GM18511 (cell line): ENCODE measurements at regions not wholly inside any gene's neighbourhood (a gene's known extent, or its start where the extent isn't known, plus 50 kb on each side); places are given as distances from the start of the nearest gene placed in this dataset.
"Not testable (repeated sequence)": the region's sequence is repeated elsewhere in the genome, so short reads cannot be mapped to it uniquely, and the experiment has no call there.

Source experiments
- ATAC-seq: cut with Tn5 transposase; IDR thresholded peaks from one replicate; pipeline ENCODE4 v1.9.1; 2021; ENCODE audit warnings: mild to moderate bottlenecking, moderate library complexity; ENCODE audit not compliant: unreplicated experiment

DNA sequence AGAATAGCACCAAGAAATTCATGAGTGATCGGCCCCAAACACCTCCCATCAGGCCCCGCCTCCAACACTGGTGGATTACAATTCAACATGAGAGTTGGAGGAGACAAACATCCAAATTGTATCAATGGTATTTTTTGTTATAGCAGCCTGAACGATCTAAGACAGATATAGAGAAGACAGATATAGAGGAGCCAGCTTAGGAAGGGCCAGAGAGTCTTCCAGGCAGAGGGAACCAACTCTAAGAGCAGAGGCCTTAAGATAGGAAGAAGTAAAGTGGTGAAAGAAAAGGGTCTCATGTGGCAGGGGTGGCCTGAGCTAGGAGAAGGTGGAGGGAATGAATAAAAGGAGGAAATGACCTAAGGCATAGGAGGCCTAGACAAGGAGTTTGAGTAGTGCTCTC lies 158.8 kb upstream of the TBL1XR1 start:
- no peak for ATAC-seq

DNA sequence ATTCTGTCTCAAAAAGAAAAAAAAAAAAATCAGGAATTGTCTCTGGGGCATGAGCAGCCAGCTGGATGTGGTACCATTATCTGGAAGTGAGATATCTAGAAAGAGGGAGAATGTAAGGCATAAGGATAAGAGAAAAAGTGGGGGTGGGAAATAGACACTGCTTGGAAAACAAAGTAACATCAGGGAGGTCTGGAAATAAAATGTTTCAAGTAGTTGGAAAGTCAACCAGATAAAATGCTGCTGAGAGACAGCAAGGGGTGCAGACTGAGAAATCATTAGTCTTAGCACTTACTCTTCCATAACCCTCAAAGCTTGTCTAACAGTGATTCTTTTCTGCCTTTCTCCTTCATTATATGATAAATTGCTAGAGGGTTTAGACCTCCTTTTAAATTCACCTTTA lies 159.7 kb upstream of the TBL1XR1 start:
- ATAC-seq: no peak

DNA sequence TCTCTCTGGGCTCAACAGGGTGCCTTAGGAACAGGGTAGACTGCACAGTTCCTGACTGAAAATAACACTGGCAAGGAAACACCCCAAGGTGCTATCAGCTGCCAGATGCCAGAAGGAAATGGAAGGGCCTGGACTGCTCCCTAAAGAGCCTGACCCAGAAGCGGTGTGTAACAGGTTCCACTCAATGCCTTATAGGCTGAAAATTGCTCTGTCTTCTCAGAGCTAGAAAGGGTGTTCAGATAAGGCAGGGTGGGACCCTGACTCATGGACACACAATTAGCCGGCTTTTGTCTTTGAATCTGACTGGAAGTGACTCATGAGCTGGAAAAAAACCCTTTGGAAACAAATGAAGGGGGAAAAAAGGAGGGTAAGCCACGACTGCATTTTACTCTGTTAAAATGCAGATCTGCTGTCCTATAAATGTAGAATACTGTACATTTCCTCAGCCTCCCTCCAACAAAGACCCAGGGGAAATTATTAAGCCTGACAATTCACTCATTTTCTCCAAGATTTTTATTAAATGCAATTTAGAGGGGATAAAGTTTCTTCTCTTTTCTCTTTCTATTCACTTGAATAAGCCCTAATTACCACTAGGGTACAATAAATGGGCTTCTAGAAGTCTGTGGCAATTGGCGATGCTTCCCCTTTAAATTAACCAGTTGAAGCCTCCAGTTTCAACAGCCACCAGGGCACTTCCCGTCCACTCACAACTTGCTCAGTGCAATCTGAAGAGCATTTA lies 160.2 kb upstream of the TBL1XR1 start:
- no peak for ATAC-seq

DNA sequence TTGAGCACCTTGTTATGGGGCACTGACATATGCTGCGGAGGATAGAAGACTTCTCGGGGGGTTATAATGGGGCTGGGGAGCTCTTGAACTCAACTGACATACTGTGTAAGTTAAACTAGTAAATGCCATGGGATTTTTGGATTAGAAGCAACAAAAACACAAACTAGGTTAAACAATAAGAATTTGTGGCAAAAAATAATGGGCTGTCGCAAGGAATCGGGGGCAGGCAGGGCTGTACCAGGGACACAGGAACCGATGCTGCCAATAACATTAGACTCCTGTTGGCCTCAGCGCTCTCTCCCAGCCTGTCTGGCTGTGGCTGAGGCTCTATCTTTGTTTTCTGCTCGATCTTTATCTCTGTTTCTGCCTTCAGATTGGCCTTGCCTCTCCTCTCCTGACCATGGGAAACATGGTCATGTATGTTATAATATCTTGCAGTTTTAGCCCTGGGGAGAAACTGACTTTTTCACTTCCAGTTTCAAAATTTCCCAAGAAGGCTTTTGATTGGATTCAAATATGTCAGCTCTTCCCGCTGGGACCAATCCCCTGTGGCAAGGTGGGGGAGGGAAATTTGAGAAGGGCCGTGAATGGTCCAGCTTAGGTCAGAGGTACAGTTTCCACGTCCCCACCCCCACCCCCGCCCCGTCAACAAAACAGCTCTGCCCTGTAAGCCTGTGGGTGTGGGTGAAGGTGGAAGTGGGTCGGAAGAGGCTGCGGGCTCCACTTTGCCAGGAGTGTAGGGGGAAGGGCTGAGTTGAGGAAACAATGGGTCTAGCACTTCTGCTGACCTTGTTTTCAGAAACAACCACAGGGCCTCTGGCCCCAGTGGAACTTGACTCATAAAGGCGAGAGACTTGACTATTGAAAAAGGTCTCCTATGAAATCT lies 161.1 kb upstream of the TBL1XR1 start:
- ATAC-seq: peak; percentile 67

DNA sequence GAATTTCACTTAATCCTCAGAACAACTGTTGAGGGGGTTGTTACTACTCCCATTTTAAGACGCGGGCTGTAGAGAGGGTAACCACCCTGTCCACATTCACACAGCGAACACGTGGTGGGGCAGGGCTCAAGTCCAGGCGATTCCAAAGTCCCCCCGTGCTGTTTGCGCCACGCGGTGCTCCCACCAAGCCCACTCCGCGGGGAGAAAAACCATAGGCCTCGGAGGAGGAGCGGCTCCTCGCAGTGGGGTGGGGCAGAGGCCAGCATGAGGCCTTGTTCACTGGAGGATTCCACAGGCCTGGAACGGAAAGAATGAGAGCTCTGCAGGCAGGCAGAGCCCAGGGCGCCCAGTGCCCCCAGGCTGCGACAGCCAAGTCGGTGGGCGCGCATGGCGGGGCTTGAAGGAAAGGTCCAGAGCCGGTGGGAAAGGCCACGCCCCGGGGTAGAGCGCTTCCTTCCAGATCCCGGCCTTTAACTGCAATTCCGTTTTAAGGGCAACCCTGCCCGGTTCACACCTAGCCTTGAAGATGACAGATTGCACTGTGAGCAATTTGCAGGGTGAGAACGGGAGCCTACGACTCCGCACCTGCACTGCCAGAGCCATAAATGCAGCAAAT lies 161.8 kb upstream of the TBL1XR1 start:
- ATAC-seq: peak; percentile 11

DNA sequence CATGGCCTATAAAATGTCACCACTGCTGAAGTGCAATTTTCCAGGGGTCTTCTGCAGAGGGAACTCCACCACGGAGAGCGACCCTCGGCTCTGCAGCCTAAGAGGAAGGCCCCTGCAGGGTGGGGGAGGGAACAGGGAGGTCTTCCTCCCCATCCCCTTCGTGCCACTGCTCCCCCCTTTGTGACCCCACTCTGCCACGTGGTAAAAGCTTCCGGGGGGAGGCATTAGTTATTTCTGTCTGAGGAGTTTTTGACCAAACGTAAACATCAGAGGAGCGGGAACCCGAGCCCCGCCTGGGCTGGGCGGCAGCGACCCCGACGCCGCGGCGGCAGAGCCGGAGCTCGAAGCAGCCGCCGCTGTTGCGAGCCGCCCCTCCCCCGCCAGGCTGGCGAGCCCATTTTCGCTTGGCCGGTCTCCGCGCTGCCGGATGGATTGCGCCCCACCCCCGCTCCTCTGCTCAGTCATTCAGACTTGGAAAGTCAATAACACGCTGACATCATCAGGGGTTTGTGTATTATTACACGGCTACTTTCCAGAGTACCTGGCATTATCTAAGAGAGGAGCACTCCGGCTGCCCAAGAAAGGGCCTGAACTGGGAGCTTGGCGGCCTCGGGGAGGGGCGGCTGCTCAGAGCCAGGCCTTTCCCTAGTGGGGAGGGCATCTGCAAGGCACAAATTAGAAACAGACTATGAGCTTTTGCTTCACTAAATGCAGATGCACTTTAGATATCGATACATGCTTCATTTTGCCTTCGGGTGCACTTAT lies 162.5 kb upstream of the TBL1XR1 start:
- peak; percentile 67 for ATAC-seq

DNA sequence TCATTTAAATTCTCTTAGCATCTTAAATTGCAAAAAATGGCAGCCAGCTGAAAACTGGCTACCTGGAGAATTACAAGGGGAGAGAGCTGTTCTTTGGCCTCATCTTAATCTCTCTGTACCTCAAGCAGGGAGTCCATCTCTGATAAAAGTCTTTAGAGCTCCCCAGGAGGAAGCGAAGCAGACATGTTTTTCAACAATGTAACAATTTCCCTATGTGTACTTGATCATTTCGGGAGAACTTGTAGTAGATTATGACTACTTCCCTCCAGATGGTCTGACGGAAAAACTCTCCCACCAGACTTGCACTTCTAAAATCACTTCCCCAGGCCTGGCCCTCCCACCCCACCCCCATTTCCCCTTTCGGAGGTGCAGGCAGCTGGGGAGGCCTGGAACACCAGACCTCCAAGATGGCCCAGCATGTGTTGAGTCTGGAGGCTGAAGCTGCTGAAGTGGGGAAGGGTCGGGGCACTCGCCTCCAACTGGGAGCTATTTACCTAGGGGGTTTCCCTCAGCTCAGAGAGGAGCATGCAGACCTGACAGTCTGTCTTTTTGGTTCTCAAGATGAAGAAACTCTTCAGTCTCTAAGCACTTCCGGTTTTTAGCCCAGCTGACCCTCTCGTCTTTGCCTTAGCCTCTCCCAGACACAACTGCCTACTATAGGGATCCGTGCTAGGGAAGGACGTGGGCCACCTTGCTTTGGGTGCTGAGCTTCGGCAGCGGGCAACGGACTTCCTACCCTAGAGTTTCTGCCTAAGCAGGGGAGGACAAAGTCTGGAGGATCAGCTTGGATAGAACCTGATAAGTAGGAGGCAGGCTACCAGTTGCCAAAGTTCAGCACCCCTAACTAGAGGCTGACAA lies 164.0 kb upstream of the TBL1XR1 start:
- no peak for ATAC-seq

DNA sequence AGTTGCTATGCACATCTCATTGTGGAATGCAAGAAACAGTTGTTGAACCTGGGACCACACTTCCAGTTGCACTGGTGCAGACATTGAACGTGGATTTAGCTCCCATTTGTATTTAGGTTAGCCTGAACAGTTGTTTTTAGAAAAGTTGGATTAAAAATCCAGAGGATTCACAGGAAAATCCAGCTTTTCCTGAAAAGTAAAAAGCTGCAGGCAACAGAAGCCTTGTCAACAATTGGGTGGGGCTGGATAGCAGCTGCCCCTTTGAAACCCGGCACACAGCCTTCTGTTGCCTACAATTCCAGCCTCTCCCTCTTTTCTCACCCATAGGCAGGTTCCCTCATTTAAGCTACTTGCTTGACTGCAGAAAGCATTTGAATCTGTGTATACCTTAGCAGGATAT lies 165.3 kb upstream of the TBL1XR1 start:
- no peak for ATAC-seq

DNA sequence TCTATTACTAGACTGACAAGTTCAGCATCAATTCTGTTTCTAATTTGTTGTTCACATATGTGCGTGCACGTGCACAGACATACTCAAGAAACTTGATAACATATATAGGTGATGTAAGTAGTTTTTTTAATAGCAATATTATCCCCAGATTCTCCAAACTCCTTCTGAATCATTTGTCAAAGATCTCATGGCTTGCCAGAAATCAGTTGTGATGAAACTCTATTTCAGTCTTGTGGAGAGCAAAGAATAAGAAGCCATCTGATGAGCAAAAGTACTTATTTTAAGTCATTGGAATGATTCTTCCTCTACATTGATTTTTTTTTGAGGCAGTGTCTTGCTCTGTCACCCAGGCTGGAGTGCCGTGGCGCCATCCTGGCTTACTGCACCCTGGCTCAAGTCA lies 167.0 kb upstream of the TBL1XR1 start:
- no peak for ATAC-seq

DNA sequence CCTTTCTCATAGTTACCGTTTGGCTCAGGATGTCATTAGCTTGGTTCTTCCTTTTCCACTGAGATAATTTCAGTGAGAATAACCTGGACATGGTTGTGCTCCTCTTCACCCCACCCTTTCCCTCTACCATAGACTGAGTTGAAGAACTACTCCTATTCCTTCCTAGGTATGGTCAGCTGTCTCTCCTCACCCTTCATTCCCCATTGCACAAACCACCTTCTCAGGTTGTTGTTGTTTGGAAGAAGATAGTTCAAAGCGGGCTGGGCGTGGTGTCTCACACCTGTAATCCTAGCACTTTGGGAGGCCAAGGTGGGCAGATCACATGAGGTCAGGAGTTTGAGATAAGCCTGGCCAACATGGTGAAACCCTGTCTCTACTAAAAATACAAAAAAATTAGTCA lies 168.0 kb upstream of the TBL1XR1 start:
- ATAC-seq: not testable (repeated sequence)

DNA sequence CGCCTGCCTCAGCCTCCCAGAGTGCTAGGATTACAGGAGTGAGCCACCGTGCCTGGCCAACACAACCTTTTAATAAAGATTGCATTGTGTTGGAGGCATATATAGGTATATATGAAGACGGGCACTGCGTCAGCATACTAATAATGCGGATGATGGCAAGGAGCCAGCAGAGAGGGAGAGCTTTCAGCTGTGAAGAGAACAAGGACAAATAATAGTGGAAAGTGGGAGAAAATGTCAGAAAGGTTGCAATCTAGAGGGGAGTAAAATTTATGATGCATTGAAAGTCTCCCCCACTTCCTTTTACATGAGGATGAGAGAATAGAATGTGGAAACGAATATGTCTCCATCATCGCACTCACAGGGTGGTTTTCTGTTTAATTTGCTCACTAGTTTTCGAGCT lies 170.5 kb upstream of the TBL1XR1 start:
- ATAC-seq: no peak

DNA sequence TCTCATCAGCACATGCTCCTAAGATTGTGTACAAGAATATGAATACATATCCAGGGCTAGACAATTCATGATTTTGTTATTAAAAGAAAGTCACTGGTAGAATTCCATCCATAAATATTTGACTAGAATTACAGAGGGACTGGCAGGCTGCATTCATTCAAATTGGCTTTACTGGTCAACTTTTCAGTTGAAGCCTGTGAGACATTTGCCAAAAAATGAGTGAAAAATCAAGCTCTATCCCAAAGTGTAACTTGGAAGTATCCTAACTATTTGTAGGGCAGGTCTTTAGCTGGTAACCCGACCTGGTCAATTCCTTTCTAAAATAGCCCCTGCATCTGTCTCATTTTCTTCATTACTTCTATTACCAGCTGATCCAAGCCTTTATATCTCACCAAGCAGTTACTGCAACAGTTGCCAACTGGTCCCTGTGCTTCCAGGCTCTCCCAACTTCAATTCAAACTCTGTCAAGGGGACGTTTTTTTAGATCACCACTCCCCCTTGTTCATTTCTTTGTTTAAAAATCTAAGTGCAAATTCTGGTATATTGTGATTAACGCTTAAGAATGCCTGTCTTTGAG lies 173.1 kb upstream of the TBL1XR1 start:
- ATAC-seq: no peak

DNA sequence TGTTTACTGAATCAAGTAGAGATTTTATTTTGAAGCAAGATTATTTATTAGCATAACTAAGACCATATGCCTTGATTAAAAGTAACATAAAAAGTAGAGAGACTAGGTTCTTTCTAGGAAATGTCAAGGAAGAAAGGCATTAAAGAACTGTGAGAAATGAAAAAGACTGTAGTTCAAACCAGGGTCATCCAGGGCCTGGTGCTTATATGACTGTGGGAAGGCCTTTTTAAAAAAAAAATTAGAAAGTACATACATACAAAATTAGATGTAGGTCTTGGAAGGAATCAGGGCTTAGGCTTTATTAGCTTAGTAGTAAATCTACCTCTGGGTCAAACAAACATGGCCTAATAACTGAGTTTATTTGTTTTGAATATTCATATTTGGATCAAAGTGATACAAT lies 173.9 kb upstream of the TBL1XR1 start:
- ATAC-seq: no peak

DNA sequence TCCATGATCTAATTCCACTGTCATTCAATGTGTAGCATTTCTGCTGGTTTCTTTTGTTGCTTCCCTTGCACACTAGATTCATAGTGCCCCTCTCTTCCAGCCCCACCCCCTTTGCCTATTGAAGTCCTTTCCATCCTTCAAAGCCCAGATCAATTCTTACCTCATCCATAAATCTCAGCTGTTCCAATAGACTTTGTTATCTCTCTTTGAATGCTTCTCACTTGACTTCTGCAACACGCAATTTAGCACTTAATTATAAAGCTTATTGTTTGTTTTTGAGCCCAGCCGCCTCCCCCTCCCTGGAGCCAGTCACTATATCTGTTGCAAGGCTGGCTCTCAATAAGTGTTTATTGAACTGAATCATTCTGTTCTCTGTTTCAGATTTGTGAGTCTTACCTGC lies 174.6 kb upstream of the TBL1XR1 start:
- no peak for ATAC-seq

DNA sequence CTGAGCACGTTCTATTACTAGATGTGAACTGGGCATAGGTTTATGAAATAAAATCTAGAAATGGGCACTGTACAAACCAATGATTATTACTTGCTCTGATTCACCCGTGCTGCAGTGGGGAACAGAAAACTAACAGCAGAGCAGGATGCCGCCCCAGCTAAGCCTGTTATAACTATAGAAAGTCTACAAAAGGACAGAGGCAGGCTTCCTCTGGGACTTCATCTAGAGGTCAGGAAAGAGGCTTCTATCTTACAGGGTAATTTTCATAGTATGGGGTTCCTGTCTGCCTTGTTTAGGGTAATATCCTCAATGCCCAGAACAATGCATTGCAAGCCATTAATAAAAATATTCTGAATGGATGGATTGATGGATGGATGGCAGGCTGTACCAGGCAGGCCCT lies 177.0 kb upstream of the TBL1XR1 start:
- ATAC-seq: peak; percentile 47

DNA sequence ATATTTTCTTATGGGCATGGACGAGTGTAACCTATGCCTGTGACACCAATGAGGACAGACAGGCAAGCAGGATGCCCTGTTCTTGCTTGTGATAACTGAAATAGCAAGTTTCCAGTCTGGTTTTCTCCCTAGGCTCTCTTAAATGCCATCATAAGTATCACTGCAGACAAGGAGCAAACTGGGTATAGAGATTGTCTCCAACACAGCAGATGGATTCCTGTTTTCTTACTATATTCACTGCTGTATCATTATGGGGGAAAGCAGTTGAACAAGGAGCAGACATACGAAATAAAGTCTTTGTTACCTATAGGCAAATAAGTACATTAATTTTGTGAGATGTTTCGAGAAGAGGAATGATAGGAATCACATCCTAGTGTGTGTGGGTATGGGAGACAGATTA lies 178.0 kb upstream of the TBL1XR1 start:
- no peak for ATAC-seq

DNA sequence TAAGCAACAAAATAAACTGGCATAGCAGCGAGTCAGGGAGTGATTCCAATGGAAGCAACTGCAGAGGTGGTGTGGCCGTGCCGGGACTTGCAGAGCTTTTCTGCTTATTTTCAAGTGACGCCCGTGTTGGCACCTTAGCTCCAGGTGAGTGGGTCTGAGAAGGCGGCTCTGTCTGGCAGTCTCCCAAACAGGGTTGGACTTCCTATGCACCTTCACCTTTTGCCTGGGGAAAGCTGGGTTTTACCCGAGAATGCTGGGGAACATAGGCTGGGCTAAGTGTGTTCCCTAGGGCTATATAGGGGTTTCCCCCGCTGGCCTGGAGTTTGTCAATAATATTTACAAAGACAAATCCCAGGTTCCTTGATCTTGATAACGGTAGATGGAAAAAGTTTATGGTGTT lies 179.9 kb upstream of the TBL1XR1 start:
- ATAC-seq: no peak

DNA sequence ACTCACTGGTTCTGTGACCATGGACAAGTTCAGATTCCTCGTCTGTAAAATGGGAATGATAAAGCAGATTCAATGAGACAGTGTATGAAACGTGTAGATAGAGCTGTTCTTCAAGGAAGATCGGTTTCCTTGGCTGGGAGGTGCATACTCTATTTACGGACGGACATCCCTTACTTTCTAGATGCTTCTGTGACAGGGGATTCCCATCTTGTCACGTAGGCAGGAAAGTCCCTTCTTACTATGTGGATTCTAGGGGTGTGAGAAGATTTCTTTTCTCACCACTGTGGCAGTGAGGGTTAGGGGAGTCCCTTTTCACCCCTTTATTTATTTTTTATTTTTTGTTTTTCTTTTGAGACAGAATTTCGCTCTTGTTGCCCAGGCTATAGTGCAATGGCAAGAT lies 180.9 kb upstream of the TBL1XR1 start:
- peak; percentile 72 for ATAC-seq

DNA sequence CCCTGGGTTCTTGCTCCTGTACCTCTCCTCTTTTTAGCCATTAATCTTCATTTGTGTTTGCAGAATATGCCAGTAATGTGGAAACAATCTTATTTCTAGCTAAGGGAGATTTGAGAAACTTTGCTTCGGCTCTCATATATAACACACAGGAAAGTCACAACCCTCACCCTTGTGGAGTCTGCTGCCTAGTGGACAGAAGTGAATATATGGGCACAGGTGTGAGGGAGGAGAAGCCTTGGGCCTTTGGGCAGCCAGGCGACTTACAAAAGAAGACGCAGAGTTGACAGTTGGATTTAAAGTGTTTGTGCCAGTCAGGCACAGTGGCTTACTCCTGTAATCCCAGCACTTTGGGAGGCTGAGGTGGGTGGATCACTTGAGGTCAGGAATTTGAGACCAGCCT lies 181.8 kb upstream of the TBL1XR1 start:
- ATAC-seq: no peak

DNA sequence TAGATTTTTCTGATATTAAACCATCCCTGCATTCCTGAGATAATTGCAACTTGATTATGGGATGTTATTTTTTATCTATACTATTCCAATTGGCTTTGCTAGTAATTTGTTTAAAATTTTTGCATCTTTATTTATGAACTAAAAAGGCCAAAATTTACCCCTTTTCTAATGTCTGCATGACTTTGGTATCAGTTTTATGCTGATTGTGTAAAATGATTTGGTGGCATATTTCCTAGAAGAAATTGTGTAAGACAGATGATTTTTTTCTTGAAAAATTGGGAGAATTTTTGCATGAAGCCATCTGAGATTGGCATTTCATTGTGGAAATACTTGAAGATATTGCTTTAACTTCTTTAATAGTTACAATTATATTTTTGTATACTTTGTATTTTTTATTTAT lies 183.8 kb upstream of the TBL1XR1 start:
- no peak for ATAC-seq
